Tibial nerve (tissue), 4 donors: ENCODE measurements at regions not wholly inside any gene's neighbourhood (a gene's known extent, or its start where the extent isn't known, plus 50 kb on each side); places are given as distances from the start of the nearest gene placed in this dataset.

ENCODE experiments used
- EP300 ChIP-seq, 2 donors: sonication (generic); formaldehyde crosslinking; IDR thresholded peaks; one replicate each; pipeline ENCODE4 v1.6.1; 2017; ENCODE audit warnings: antibody characterized with exemption in 2 of 2, mild to moderate bottlenecking in 1 of 2
- POLR2A ChIP-seq, 2 donors: fragments of 450-650 bp; IDR thresholded peaks; one replicate each; pipeline ENCODE4 v1.6.1; 2017; ENCODE audit warnings: antibody characterized with exemption in 2 of 2, mild to moderate bottlenecking in 2 of 2, moderate library complexity in 2 of 2
- TF ChIP-seq, protein P1 (sequence below), 5 experiments: fragments of 200-600 bp in 3 of 5; fragments of 450-650 bp in 2 of 5; sonication (generic) in 3 of 5; IDR thresholded peaks; one replicate each; pipeline ENCODE4 v1.5.1; 2016 to 2019; ENCODE audit warnings: antibody characterized with exemption in 5 of 5, mild to moderate bottlenecking in 3 of 5, moderate library complexity in 2 of 5

DNA sequence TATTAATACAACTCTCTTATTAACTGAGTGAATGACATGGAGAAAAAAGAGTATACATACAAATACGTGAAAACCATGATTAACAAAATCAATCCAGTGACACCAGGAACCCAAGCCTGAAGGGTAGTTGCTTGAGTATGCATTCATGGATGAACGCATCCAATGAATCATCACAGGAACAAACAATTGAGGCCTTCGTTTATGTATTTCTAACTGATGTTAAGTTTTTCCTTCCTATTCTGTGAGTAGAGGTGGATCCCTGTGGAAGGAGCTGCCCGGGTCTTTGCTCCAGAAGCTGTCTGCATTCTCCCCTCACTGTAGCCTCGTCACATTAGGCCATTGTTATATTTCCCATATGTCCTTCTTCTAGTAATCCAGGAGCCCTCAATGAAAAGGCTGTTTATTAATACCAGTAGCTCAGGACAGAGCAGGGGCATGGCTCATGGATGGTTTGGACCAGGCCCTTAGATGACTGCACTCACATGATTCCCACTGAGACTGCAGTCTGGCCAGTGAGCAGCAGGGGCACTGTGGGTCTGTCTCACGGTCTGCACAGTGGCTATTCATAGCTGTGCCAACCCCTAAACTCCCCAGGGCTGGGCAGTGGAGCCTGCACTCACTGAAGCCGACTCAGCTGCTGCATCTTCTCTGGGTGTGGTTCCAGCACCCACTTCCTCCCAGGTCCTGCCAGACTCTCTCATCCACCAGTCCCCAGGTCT, 128.1 kb upstream of the TOP3B start:
- TF ChIP-seq POLR2A (IDR thresholded peaks at IDR 0.05) (no peak), EP300 (IDR thresholded peaks at IDR 0.05) (no peak)
- TF ChIP-seq, protein P1, sequence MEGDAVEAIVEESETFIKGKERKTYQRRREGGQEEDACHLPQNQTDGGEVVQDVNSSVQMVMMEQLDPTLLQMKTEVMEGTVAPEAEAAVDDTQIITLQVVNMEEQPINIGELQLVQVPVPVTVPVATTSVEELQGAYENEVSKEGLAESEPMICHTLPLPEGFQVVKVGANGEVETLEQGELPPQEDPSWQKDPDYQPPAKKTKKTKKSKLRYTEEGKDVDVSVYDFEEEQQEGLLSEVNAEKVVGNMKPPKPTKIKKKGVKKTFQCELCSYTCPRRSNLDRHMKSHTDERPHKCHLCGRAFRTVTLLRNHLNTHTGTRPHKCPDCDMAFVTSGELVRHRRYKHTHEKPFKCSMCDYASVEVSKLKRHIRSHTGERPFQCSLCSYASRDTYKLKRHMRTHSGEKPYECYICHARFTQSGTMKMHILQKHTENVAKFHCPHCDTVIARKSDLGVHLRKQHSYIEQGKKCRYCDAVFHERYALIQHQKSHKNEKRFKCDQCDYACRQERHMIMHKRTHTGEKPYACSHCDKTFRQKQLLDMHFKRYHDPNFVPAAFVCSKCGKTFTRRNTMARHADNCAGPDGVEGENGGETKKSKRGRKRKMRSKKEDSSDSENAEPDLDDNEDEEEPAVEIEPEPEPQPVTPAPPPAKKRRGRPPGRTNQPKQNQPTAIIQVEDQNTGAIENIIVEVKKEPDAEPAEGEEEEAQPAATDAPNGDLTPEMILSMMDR (IDR thresholded peaks at IDR 0.05) = peak; percentile 21 to 72 (median 34)
